Adrenal gland (tissue), 5 donors: ENCODE measurements at regions not wholly inside any gene's neighbourhood (a gene's known extent, or its start where the extent isn't known, plus 50 kb on each side); places are given as distances from the start of the nearest gene placed in this dataset.

Experiments used
- POLR2A ChIP-seq, 2 donors: fragments of 450-650 bp; IDR thresholded peaks; one replicate each; pipeline ENCODE4 v1.6.1; 2017; ENCODE audit warnings: antibody characterized with exemption in 2 of 2, mild to moderate bottlenecking in 2 of 2, moderate library complexity in 1 of 2
- TF ChIP-seq, protein P1 (sequence below), 6 experiments: fragments of 450-650 bp in 4 of 6; fragments of 200-600 bp in 2 of 6; sonication (generic) in 1 of 6; IDR thresholded peaks; 1 replicate in 5 of 6; 2 replicates in 1 of 6; pipeline versions ENCODE4 v1.5.1 to v1.8.0; 2016 to 2021; ENCODE audit warnings: antibody characterized with exemption in 6 of 6, mild to moderate bottlenecking in 2 of 6, moderate library complexity in 1 of 6
- donor health status: DM: no; HTN: no; CAD: no.

DNA sequence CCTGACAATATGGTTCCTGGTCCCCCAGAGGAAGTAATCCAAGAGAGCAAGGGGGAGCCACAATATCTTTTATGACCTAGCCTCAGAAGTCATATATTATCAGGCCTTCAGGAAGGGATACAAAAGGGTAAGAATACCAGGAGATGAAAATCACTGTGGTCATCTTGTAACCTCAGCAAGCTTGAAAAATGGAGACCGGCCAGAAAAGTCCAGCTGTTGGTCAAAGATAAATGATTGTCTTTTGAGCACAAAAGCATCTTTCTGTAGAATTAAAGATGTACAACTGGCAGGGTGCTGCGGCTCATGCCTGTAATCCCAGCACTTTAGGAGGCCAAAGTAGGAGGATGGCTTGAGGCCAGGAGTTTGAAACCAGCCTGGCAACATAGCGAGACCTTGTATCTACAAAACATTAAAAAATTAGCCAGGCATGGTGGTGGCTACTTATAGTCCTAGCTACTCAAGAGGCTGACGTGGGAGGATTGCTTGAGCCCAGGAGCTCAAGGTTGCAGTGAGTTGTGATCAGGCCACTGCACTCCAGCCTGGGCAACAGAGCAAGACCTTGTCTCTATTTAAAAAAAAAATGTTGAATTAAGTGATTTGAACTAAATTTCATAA is 118.0 kb upstream of the MARCKS start:
- TF ChIP-seq, protein P1, sequence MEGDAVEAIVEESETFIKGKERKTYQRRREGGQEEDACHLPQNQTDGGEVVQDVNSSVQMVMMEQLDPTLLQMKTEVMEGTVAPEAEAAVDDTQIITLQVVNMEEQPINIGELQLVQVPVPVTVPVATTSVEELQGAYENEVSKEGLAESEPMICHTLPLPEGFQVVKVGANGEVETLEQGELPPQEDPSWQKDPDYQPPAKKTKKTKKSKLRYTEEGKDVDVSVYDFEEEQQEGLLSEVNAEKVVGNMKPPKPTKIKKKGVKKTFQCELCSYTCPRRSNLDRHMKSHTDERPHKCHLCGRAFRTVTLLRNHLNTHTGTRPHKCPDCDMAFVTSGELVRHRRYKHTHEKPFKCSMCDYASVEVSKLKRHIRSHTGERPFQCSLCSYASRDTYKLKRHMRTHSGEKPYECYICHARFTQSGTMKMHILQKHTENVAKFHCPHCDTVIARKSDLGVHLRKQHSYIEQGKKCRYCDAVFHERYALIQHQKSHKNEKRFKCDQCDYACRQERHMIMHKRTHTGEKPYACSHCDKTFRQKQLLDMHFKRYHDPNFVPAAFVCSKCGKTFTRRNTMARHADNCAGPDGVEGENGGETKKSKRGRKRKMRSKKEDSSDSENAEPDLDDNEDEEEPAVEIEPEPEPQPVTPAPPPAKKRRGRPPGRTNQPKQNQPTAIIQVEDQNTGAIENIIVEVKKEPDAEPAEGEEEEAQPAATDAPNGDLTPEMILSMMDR (IDR thresholded peaks at IDR 0.05): no peak
- no peak for TF ChIP-seq POLR2A (IDR thresholded peaks at IDR 0.05)
